GM19372 (cell line): ENCODE measurements at regions not wholly inside any gene's neighbourhood (a gene's known extent, or its start where the extent isn't known, plus 50 kb on each side); places are given as distances from the start of the nearest gene placed in this dataset.

ENCODE experiments used
- ATAC-seq: cut with Tn5 transposase; IDR thresholded peaks from one replicate; pipeline ENCODE4 v1.9.1; 2021; ENCODE audit warnings: mild to moderate bottlenecking, low read depth, moderate library complexity; ENCODE audit not compliant: unreplicated experiment

DNA sequence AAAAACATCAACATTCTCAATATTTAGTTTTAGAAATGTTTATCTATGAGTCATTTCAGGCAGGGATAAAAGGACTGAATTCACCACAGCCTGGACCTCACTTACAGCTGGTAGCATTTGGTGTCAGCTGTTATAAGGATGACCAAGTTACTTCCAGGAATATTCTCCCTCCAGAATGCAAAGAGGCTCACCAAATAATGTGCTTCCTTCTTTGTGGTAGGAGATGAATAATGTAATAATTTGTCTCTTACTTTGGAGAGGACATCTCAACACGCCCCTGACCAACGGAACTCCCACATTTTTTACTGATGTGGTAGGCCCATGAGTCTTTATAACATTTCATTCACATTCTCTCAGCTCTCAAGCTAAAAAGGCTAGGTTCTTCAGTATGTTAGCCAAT, 825.9 kb upstream of the GRAMD2B start:
- no peak for ATAC-seq

GRCh38 chr5:125600559-125600958, 822.6 kb upstream of the GRAMD2B start:
- no peak for ATAC-seq

DNA sequence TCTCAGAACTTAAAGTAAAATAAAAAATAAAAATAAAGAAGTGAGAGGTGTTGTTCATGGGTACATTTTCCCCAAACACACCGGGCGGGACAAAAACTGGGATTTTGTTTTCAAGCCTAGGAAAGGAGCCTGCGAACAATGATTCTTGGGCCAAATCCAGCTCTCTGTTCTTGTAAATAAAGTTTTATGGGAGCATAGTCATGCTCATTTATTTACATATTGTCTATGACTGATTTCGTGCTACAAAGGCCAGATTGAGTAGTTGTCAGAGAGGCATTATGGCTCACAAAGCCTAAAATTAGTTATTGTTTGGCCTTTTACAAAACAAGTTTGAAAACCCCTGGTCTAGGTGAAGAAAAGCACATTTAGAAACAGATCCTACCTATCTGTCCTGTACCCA, 821.0 kb upstream of the GRAMD2B start:
- ATAC-seq: no peak

DNA sequence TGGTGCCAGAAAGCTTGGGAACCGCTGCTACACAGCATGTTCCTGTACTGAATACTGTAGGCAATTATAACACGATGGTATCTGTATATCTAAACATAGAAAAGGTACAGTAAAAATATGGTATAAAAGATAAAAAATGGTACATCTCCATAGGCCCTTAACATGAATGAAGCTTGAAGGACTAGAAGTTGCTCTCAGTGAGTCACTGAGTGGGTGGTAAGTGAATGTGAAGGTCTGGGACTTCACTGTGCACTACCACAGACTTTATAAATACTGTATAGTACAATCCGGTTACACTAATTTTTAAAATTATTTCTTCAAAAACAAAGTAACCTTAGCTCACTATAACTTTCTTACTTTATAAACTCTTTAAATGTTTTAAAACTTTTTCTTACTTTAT, 819.9 kb upstream of the GRAMD2B start:
- no peak for ATAC-seq

GRCh38 chr5:125604104-125604503, 819.1 kb upstream of the GRAMD2B start:
- no peak for ATAC-seq

GRCh38 chr5:125607018-125607417, 816.2 kb upstream of the GRAMD2B start:
- no peak for ATAC-seq

- ATAC-seq: no peak
Measured at GRCh38 chr5:125609011-125609410, 814.2 kb upstream of the GRAMD2B start.

- ATAC-seq: no peak
Measured at GRCh38 chr5:125610892-125611291, 812.3 kb upstream of the GRAMD2B start.

DNA sequence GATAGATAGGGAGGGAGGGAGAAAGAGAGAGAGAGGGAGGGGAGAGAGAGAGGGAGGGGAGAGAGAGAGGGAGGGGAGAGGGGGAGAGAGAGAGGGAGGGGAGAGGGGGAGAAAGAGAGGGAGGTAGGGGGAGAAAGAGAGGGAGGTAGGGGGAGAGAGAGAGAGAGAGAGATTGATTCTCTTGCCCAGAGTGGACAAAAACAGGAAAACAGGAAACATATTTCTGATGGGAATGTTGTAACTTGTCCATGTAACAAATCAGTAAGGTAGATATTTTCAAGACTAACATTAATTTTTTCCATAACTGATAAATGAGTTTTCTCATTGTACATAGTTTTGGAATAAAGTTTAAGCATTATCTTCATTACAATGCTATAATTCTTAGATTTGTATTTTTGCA, 811.7 kb upstream of the GRAMD2B start:
- no peak for ATAC-seq

DNA sequence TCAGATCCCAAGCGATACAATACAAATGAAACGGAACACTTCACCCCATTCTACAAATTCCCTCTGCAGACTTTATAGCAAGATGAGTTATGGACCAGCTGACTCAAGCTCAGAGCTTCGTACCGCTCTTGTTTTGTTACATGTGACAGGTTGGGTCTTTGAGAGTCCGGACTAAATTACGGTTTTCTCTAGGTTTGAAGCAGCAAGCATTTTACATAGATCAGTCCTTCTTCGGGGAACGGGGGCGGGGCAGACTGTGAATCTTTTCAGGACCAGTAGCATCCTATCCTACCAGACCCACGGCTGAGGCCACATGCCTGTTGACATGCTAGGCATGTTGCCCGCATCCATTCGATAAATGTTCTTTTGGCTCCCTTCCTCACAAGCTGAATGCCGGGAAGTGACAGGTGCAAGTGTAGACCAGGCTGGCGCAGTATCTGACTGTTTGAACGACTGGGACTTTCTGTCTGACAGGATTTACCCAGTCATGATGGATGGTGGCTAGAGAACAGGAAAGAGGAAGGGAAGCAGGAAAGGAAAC, 811.0 kb upstream of the GRAMD2B start:
- ATAC-seq: no peak

DNA sequence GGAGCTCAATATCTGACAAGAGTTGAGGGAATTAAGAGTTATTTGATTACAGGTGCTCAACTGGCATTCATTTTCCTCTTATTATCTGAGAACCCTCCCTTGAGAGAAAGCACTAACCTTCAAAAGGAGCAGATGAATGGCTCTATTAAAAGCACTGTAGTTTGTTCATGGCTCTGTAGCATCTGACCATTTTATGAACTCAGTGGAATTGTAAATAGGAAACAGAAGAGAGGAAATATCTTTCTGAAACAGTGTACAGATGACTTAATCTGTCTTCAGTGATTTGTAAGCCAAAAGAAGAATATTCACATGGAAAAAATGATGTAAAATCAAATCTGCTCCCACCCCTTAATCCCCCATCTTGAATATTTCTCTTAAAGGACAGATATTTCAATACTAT, 810.4 kb upstream of the GRAMD2B start:
- no peak for ATAC-seq

GRCh38 chr5:125630237-125630636, 793.0 kb upstream of the GRAMD2B start:
- no peak for ATAC-seq

- ATAC-seq: no peak
Measured at GRCh38 chr5:125633523-125633922, 789.7 kb upstream of the GRAMD2B start.

GRCh38 chr5:125634216-125634835, 788.9 kb upstream of the GRAMD2B start:
- no peak for ATAC-seq

DNA sequence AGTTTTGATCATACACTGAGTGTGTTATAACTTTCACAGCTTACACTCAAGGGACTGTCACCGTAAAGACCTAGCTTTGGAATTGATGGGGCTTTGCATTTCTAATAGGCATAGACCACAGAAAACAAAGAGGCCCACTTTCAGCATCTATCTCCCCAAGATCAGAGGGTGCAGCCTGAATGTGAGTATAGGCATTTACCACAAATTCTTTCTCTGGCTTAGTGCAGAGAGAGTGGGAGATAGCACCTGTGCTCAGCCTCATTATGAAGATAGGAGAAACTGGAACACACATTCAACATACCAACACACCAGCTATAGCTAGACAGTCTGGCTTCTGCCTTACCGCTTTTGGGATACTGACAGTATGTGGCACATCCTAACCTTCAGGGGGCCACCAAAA, 783.4 kb upstream of the GRAMD2B start:
- no peak for ATAC-seq

- no peak for ATAC-seq
Measured at GRCh38 chr5:125652761-125653160, 770.4 kb upstream of the GRAMD2B start.

DNA sequence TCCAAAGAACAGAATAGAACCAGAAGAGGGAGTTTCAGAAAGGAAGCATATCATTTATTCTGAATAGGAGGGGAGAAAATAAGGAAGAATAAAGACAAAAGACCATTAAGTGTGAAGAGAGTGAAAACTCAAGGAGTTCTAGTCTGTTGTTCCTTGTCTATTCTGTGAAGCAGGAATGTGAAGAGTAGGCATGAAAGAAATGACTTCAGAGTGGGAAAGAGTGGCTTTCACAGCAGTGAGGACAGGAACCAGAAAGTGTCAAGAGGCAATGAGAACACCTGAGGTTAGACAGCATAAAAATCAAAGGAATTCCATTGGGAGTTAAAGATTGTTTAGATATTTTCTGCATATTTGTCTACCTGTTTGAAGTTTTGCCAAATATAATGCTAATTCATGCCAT, 768.8 kb upstream of the GRAMD2B start:
- ATAC-seq: no peak

GRCh38 chr5:125655156-125655555, 768.1 kb upstream of the GRAMD2B start:
- ATAC-seq: no peak

GRCh38 chr5:125657936-125658335, 765.3 kb upstream of the GRAMD2B start:
- ATAC-seq: no peak

DNA sequence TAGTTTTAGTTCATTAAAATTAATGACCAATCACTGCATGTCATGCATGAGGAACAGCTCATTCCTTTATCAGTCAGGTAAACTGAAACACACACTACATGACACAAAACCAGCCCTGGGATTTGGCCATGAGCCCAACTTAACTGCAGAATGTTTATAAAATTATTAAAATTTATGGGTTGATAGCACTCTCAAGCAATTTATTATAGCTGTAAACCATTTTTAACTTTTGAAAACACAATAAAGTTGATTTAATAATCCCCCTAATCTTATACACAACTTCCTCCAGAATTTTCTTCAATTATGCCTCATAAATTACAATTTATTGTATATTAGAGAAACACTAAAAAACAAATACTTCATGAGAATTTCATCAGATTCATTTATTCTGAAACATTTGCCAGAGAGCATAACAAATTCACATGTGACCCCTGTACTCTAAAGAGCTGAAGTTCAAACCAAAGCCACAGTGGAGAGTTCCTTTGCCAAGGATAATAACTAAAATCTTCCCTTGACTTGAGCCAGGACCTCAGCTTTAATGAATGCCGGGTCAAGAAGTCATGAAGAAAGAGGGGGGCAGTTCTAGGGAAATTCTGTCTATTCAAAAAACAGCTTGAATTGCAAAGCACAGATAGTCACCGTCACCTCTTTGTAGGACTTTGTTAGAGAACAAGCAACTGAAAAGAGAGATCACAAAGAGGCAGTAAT, 763.7 kb upstream of the GRAMD2B start:
- no peak for ATAC-seq

GRCh38 chr5:125660231-125660895, 762.8 kb upstream of the GRAMD2B start:
- no peak for ATAC-seq

DNA sequence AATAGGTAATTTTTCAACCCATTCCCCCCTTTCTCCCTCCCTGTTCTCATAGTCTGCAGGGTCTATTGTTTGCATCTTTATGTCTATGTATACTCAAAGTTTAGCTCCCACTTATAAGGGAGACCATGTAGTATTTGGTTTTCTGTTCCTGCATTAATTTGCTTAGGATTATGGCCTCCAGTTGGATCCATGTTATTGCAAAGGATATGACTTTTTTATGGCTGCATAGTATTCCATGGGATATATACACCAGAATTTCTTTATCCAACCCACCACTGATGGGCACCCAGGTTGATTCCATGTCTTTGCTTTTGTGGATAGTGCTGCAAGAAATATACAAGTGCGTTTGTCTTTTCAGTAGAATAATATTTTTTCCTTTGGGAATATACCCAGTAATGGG, 761.6 kb upstream of the GRAMD2B start:
- no peak for ATAC-seq
